Erythroblast (primary cell): ENCODE measurements at regions not wholly inside any gene's neighbourhood (a gene's known extent, or its start where the extent isn't known, plus 50 kb on each side); places are given as distances from the start of the nearest gene placed in this dataset.

Source experiments
- GATA1 ChIP-seq: IDR thresholded peaks from 2 replicates; pipeline ENCODE4 v1.6.1; 2011; ENCODE audit warnings: low read depth, mild to moderate bottlenecking, control low read depth, low read length, moderate library complexity
- POLR2A ChIP-seq: IDR thresholded peaks from 2 replicates; pipeline ENCODE4 v1.6.1; 2011; ENCODE audit warnings: mild to moderate bottlenecking, low read length

DNA sequence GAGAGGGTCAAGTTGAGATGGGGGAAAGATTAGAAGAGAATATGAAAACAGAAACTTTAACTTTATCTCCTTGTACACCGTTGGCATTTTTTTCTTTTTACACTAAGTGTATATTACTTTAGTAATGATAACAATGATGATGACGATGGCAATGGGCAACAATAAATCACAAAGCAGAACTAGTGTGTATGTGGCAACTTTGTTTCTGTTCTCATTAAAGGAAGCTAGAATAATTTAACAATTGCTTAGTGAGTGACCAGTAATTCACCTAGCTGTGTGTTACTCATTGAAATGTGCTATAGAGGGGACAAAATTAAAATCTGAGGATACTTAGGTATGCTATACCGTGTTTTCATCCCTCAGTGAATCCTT lies 318.5 kb upstream of the TBL1XR1 start:
- TF ChIP-seq POLR2A (no peak), GATA1 (no peak)
